ENCODE measurements at regions not wholly inside any gene's neighbourhood (a gene's known extent, or its start where the extent isn't known, plus 50 kb on each side); places are given as distances from the start of the nearest gene placed in this dataset.
"Not testable (repeated sequence)": the region's sequence is repeated elsewhere in the genome, so short reads cannot be mapped to it uniquely, and the experiment has no call there.

- H3K36me3 ChIP-seq: no peaks in the 10 kb centered on the region
- H3K27ac ChIP-seq: no peak overlapping the region
- no peaks in the 10 kb centered on the region for H3K27me3 ChIP-seq
- peaks cover 22% of the 10 kb centered on the region for H3K4me1 ChIP-seq
- TF ChIP-seq POLR2AphosphoS5 (IDR thresholded peaks at IDR 0.05; ENCODE audit: insufficient read depth in 1 of 2, low read depth in 1 of 2): no peak
- TF ChIP-seq POLR2A (IDR thresholded peaks at IDR 0.05): no peak
- TF ChIP-seq, protein P1, sequence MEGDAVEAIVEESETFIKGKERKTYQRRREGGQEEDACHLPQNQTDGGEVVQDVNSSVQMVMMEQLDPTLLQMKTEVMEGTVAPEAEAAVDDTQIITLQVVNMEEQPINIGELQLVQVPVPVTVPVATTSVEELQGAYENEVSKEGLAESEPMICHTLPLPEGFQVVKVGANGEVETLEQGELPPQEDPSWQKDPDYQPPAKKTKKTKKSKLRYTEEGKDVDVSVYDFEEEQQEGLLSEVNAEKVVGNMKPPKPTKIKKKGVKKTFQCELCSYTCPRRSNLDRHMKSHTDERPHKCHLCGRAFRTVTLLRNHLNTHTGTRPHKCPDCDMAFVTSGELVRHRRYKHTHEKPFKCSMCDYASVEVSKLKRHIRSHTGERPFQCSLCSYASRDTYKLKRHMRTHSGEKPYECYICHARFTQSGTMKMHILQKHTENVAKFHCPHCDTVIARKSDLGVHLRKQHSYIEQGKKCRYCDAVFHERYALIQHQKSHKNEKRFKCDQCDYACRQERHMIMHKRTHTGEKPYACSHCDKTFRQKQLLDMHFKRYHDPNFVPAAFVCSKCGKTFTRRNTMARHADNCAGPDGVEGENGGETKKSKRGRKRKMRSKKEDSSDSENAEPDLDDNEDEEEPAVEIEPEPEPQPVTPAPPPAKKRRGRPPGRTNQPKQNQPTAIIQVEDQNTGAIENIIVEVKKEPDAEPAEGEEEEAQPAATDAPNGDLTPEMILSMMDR (IDR thresholded peaks at IDR 0.05): no peak
- intact Hi-C loops (cut with DNase I): no loop called here
- DNase-seq (ENCODE audit: extremely low spot score in 2 of 2): peak; percentile 19 to 22
- H3K9me3 ChIP-seq: no peaks in the 10 kb centered on the region
- H3K4me3 ChIP-seq: no peak overlapping the region
These were observed 125.0 kb downstream of the ADSS2 start for GRCh38 chr1:244326757-244327156.

DNA sequence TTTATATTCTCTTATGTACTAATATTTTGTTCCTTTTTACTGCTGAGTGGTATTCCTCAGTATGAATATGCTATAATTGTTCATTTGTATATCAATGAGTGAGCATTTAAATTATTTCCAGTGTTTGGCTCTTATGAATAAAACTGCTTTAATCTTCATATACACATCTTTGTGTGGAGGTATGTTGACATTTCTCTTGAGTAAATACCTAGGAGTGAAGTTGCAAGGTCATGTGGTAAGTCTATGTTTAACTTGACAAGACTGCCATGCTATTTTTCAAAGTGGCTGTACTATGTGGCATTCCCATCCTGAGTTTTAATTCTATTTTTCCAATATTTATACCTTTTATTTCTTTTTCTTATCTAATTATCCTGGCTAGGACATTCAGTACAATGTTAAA lies 124.2 kb downstream of the ADSS2 start:
- Histone ChIP-seq H3K4me3 (no peak overlapping the region), H3K4me1 (peaks cover 15% of the 10 kb centered on the region), H3K27ac (no peak overlapping the region), H3K27me3 (no peaks in the 10 kb centered on the region), H3K9me3 (no peaks in the 10 kb centered on the region), H3K36me3 (no peaks in the 10 kb centered on the region)
- intact Hi-C loops (cut with DNase I): no loop called here
- TF ChIP-seq, protein P1 (IDR thresholded peaks at IDR 0.05): no peak
- TF ChIP-seq POLR2AphosphoS5 (IDR thresholded peaks at IDR 0.05; ENCODE audit: insufficient read depth in 1 of 2, low read depth in 1 of 2): no peak
- TF ChIP-seq POLR2A (IDR thresholded peaks at IDR 0.05): no peak
- no peak for DNase-seq (ENCODE audit: extremely low spot score in 2 of 2)

DNA sequence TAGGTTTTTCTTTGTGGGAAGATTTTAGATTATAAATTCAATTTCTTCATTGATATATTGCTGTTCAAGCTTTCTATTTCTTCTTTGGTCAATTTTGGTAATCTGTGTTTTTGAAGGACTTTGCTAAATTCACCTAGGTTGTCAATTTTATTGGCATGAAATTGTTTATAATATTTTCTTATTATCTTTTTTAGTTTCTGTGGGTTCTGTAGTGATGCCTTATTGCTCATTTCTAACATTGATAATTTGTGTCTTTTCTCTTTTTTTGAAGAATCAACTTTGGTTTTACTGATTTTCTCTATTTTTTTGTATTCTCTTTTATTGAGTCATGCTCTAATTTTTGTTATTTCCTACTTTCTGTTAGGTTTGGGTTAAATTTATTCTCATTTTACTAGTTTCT lies 123.2 kb downstream of the ADSS2 start:
- H3K27ac ChIP-seq: no peak overlapping the region
- TF ChIP-seq, protein P1 (IDR thresholded peaks at IDR 0.05): no peak
- TF ChIP-seq POLR2A (IDR thresholded peaks at IDR 0.05) (no peak), POLR2AphosphoS5 (IDR thresholded peaks at IDR 0.05; ENCODE audit: insufficient read depth in 1 of 2, low read depth in 1 of 2) (no peak)
- H3K4me3 ChIP-seq: no peak overlapping the region
- H3K9me3 ChIP-seq: no peaks in the 10 kb centered on the region
- intact Hi-C loops (cut with DNase I): no loop called here
- no peaks in the 10 kb centered on the region for H3K27me3 ChIP-seq
- no peak for DNase-seq (ENCODE audit: extremely low spot score in 2 of 2)
- no peaks in the 10 kb centered on the region for H3K36me3 ChIP-seq
- H3K4me1 ChIP-seq: peaks cover 8% of the 10 kb centered on the region

DNA sequence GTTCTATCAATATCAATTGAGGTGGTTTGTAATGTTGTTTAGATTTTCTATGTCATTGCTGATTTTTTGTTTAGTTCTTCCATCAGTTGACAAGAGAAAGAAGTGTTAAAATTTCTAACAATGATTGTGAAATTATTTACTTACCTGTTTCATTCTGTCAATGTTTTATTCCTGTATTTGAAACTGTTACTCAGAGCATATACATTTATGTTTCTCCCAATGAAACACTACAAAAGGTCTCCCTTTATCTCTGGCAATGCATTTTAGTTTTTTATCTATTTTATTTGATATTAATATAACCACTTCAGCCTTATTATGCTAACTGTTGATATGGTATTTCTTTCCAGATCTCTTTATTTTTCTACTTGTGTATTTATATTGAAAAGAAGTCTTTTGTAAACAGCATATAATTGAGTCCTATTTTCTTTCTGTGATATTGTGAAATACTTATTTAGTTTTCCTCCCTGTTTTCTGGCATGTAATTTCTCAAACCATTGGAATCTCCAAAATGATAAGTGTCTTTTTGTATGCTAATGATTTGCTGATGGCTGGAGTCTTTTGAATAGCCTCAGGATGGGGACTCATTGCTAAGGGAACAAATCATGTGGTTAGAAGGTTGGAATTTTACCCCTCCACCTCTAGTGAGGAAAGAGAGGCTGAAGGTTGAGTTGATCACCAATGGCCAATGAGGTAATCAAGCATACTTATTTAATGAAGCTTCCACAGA lies 122.0 kb downstream of the ADSS2 start:
- intact Hi-C loops (cut with DNase I): no loop called here
- Histone ChIP-seq H3K4me3 (no peak overlapping the region), H3K4me1 (no peaks in the 10 kb centered on the region), H3K36me3 (no peaks in the 10 kb centered on the region), H3K27ac (no peak overlapping the region), H3K27me3 (no peaks in the 10 kb centered on the region), H3K9me3 (no peaks in the 10 kb centered on the region)
- no peak for TF ChIP-seq POLR2A (IDR thresholded peaks at IDR 0.05)
- no peak for TF ChIP-seq POLR2AphosphoS5 (IDR thresholded peaks at IDR 0.05; ENCODE audit: insufficient read depth in 1 of 2, low read depth in 1 of 2)
- TF ChIP-seq, protein P1 (IDR thresholded peaks at IDR 0.05): no peak
- no peak for DNase-seq (ENCODE audit: extremely low spot score in 2 of 2)

DNA sequence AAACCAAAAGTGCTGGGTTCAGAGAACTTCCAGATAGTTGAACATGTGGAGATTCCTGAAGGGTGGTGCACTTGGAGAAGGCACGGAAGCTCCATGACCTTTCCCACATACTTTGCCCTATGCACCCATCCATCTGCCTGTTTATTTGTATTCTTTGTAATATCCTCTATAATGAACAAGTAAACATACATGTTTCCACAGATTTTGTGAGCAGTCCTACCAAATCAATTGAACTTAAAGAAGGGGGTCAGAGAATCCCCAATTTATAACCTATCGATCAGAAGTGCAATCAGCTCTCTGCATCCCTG lies 121.4 kb downstream of the ADSS2 start:
- Histone ChIP-seq H3K27me3 (no peaks in the 10 kb centered on the region), H3K36me3 (no peaks in the 10 kb centered on the region), H3K9me3 (no peaks in the 10 kb centered on the region), H3K4me1 (no peaks in the 10 kb centered on the region), H3K4me3 (no peak overlapping the region), H3K27ac (no peak overlapping the region)
- TF ChIP-seq POLR2A (IDR thresholded peaks at IDR 0.05): no peak
- TF ChIP-seq, protein P1 (IDR thresholded peaks at IDR 0.05): no peak
- no peak for TF ChIP-seq POLR2AphosphoS5 (IDR thresholded peaks at IDR 0.05; ENCODE audit: insufficient read depth in 1 of 2, low read depth in 1 of 2)
- DNase-seq (ENCODE audit: extremely low spot score in 2 of 2): peak in 1 of 2 donors; percentile 5
- intact Hi-C loops (cut with DNase I): no loop called here

GRCh38 chr1:244332761-244333160 lies 118.9 kb downstream of the ADSS2 start:
- H3K36me3 ChIP-seq; intact Hi-C loops (cut with DNase I); H3K27ac ChIP-seq; DNase-seq (ENCODE audit: extremely low spot score in 2 of 2); H3K4me3 ChIP-seq; H3K27me3 ChIP-seq; H3K9me3 ChIP-seq; H3K4me1 ChIP-seq: not testable (repeated sequence)

DNA sequence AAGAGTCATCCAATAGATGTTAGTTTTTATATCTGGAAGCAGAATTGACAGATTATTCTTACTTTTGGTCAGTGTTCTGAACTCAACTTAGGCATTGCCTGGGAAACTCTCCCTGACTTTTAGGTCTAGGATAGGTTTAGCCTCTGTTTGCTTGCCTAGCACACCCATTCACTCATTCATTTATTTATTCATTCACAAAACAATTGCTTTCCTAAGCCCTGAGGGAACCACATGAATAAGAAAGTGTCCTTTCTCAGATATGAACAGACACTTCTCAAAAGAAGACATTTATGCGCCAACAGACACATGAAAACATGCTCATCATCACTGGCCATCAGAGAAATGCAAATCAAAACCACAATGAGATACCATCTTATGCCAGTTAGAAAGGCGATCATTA lies 117.4 kb downstream of the ADSS2 start:
- H3K36me3 ChIP-seq; H3K4me1 ChIP-seq; DNase-seq (ENCODE audit: extremely low spot score in 2 of 2); H3K27ac ChIP-seq; H3K27me3 ChIP-seq; H3K9me3 ChIP-seq; intact Hi-C loops (cut with DNase I); H3K4me3 ChIP-seq: not testable (repeated sequence)

DNA sequence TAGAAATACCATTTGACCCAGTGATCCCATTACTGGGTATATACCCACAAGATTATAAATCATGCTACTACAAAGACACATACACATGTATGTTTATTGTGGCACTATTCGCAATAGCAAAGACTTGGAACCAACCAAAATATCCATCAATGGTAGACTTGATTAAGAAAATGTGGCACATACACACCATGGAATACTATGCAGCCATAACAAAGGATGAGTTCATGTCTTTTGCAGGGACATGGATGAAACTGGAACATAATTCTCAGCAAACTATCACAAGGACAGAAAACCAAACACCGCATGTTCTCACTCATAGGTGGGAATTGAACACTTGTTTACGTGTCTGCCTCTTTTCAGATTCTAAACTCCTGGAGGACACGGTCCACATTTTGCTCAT lies 116.9 kb downstream of the ADSS2 start:
- H3K36me3 ChIP-seq; H3K27ac ChIP-seq; H3K9me3 ChIP-seq; H3K4me3 ChIP-seq; intact Hi-C loops (cut with DNase I); H3K4me1 ChIP-seq; H3K27me3 ChIP-seq; DNase-seq (ENCODE audit: extremely low spot score in 2 of 2): not testable (repeated sequence)

Data from vagina (tissue), 2 donors.